ENCODE measurements at regions not wholly inside any gene's neighbourhood (a gene's known extent, or its start where the extent isn't known, plus 50 kb on each side); places are given as distances from the start of the nearest gene placed in this dataset.

GRCh38 chr6:97445407-97445806, 162.4 kb upstream of the MMS22L start:
- Histone ChIP-seq H3K4me1 (ENCODE audit: control insufficient read depth in 2 of 2, insufficient read depth in 2 of 2, low read length in 2 of 2) (no peaks in the 10 kb centered on the region), H3K27ac (ENCODE audit: low read depth, low read length) (no peak overlapping the region), H3K9me3 (ENCODE audit: control insufficient read depth in 2 of 3, low read length in 3 of 3) (no peaks in the 10 kb centered on the region), H3K27me3 (ENCODE audit: control insufficient read depth in 2 of 2, insufficient read depth in 2 of 2, low read length in 2 of 2) (no peaks in the 10 kb centered on the region), H3K36me3 (ENCODE audit: control insufficient read depth in 2 of 3, insufficient read depth in 3 of 3, low read length in 3 of 3) (no peaks in the 10 kb centered on the region), H3K4me3 (ENCODE audit: low read length) (no peak overlapping the region)
- Mint-ChIP-seq H3K4me1 (no peaks in the 10 kb centered on the region), H3K4me3 (no peak overlapping the region), H3K27me3 (peaks cover 0 to 24% (median 12%) of the 10 kb centered on the region in 5 donors), H3K36me3 (no peaks in the 10 kb centered on the region), H3K9me3 (peaks cover 0 to 4% (median 0%) of the 10 kb centered on the region in 11 donors), H3K27ac (no peak overlapping the region)
- ChIA-PET POLR2A (no interaction called here), CTCF (no interaction called here)
- intact Hi-C loops (cut with micrococcal nuclease): no loop called here
- ATAC-seq: no peak
- no peak for DNase-seq

- no peak for DNase-seq
- CTCF ChIA-PET: no interaction called here
Measured at GRCh38 chr6:97449444-97449966, 166.5 kb upstream of the MMS22L start.

GRCh38 chr6:97450087-97450486, 167.1 kb upstream of the MMS22L start:
- H3K27me3 ChIP-seq (ENCODE audit: control insufficient read depth in 2 of 2, insufficient read depth in 2 of 2, low read length in 2 of 2): no peaks in the 10 kb centered on the region
- H3K36me3 Mint-ChIP-seq: no peaks in the 10 kb centered on the region
- ATAC-seq (no peak), DNase-seq (no peak)
- no peak overlapping the region for H3K4me3 Mint-ChIP-seq
- peaks cover 0 to 6% (median 0%) of the 10 kb centered on the region in 11 donors for H3K9me3 Mint-ChIP-seq
- H3K27me3 Mint-ChIP-seq: peaks cover 0 to 24% (median 12%) of the 10 kb centered on the region in 5 donors
- ChIA-PET CTCF (no interaction called here), POLR2A (no interaction called here)
- no peak overlapping the region for H3K4me3 ChIP-seq (ENCODE audit: low read length)
- intact Hi-C loops (cut with micrococcal nuclease): no loop called here
- no peaks in the 10 kb centered on the region for H3K4me1 ChIP-seq (ENCODE audit: control insufficient read depth in 2 of 2, insufficient read depth in 2 of 2, low read length in 2 of 2)
- no peaks in the 10 kb centered on the region for H3K36me3 ChIP-seq (ENCODE audit: control insufficient read depth in 2 of 3, insufficient read depth in 3 of 3, low read length in 3 of 3)
- no peak overlapping the region for H3K27ac Mint-ChIP-seq
- no peak overlapping the region for H3K27ac ChIP-seq (ENCODE audit: low read depth, low read length)
- no peaks in the 10 kb centered on the region for H3K4me1 Mint-ChIP-seq
- H3K9me3 ChIP-seq (ENCODE audit: control insufficient read depth in 2 of 3, low read length in 3 of 3): no peaks in the 10 kb centered on the region

More at GRCh38 chr6:97449444-97449966, 166.5 kb upstream of the MMS22L start:
- Mint-ChIP-seq H3K4me1 (no peaks in the 10 kb centered on the region), H3K4me3 (no peak overlapping the region), H3K27ac (no peak overlapping the region), H3K9me3 (peaks cover 0 to 6% (median 0%) of the 10 kb centered on the region in 11 donors), H3K36me3 (no peaks in the 10 kb centered on the region), H3K27me3 (peaks cover 0 to 24% (median 12%) of the 10 kb centered on the region in 5 donors)
- H3K4me1 ChIP-seq (ENCODE audit: control insufficient read depth in 2 of 2, insufficient read depth in 2 of 2, low read length in 2 of 2): no peaks in the 10 kb centered on the region
- intact Hi-C loops (cut with micrococcal nuclease): no loop called here
- H3K4me3 ChIP-seq (ENCODE audit: low read length): no peak overlapping the region
- no peak overlapping the region for H3K27ac ChIP-seq (ENCODE audit: low read depth, low read length)
- POLR2A ChIA-PET: interaction anchor here (0.8 kb wide), 1 partner anchor 801 kb away, joined by 4 read pairs; no protein-coding TSS in a partner anchor
- H3K27me3 ChIP-seq (ENCODE audit: control insufficient read depth in 2 of 2, insufficient read depth in 2 of 2, low read length in 2 of 2): no peaks in the 10 kb centered on the region
- H3K9me3 ChIP-seq (ENCODE audit: control insufficient read depth in 2 of 3, low read length in 3 of 3): no peaks in the 10 kb centered on the region
- no peak for ATAC-seq
- no peaks in the 10 kb centered on the region for H3K36me3 ChIP-seq (ENCODE audit: control insufficient read depth in 2 of 3, insufficient read depth in 3 of 3, low read length in 3 of 3)

- H3K9me3 Mint-ChIP-seq: peaks cover 0 to 6% (median 0%) of the 10 kb centered on the region in 11 donors
- ChIA-PET POLR2A (no interaction called here), CTCF (no interaction called here)
- Histone ChIP-seq H3K36me3 (ENCODE audit: control insufficient read depth in 2 of 3, insufficient read depth in 3 of 3, low read length in 3 of 3) (no peaks in the 10 kb centered on the region), H3K4me3 (ENCODE audit: low read length) (no peak overlapping the region), H3K27ac (ENCODE audit: low read depth, low read length) (no peak overlapping the region), H3K27me3 (ENCODE audit: control insufficient read depth in 2 of 2, insufficient read depth in 2 of 2, low read length in 2 of 2) (no peaks in the 10 kb centered on the region), H3K4me1 (ENCODE audit: control insufficient read depth in 2 of 2, insufficient read depth in 2 of 2, low read length in 2 of 2) (no peaks in the 10 kb centered on the region), H3K9me3 (ENCODE audit: control insufficient read depth in 2 of 3, low read length in 3 of 3) (no peaks in the 10 kb centered on the region)
- H3K36me3 Mint-ChIP-seq: no peaks in the 10 kb centered on the region
- peaks cover 0 to 20% (median 7%) of the 10 kb centered on the region in 5 donors for H3K27me3 Mint-ChIP-seq
- DNase-seq: no peak
- H3K4me3 Mint-ChIP-seq: no peak overlapping the region
- no peak overlapping the region for H3K27ac Mint-ChIP-seq
- ATAC-seq: no peak
- intact Hi-C loops (cut with micrococcal nuclease): no loop called here
- no peaks in the 10 kb centered on the region for H3K4me1 Mint-ChIP-seq
Measured at GRCh38 chr6:97456070-97456469, 173.1 kb upstream of the MMS22L start.

GRCh38 chr6:97459535-97459934, 176.5 kb upstream of the MMS22L start:
- Mint-ChIP-seq H3K36me3 (no peaks in the 10 kb centered on the region), H3K27me3 (peaks cover 0 to 29% (median 17%) of the 10 kb centered on the region in 5 donors), H3K27ac (no peak overlapping the region), H3K9me3 (no peaks in the 10 kb centered on the region), H3K4me1 (no peaks in the 10 kb centered on the region), H3K4me3 (no peak overlapping the region)
- no peak for DNase-seq
- no peak for ATAC-seq
- no peaks in the 10 kb centered on the region for H3K36me3 ChIP-seq (ENCODE audit: control insufficient read depth in 2 of 3, insufficient read depth in 3 of 3, low read length in 3 of 3)
- H3K27ac ChIP-seq (ENCODE audit: low read depth, low read length): no peak overlapping the region
- intact Hi-C loops (cut with micrococcal nuclease): no loop called here
- no peak overlapping the region for H3K4me3 ChIP-seq (ENCODE audit: low read length)
- POLR2A ChIA-PET: no interaction called here
- CTCF ChIA-PET: no interaction called here
- no peaks in the 10 kb centered on the region for H3K9me3 ChIP-seq (ENCODE audit: control insufficient read depth in 2 of 3, low read length in 3 of 3)
- no peaks in the 10 kb centered on the region for H3K4me1 ChIP-seq (ENCODE audit: control insufficient read depth in 2 of 2, insufficient read depth in 2 of 2, low read length in 2 of 2)
- H3K27me3 ChIP-seq (ENCODE audit: control insufficient read depth in 2 of 2, insufficient read depth in 2 of 2, low read length in 2 of 2): no peaks in the 10 kb centered on the region

- no peaks in the 10 kb centered on the region for H3K36me3 Mint-ChIP-seq
- Histone ChIP-seq H3K4me3 (ENCODE audit: low read length) (no peak overlapping the region), H3K4me1 (ENCODE audit: control insufficient read depth in 2 of 2, insufficient read depth in 2 of 2, low read length in 2 of 2) (no peaks in the 10 kb centered on the region), H3K27me3 (ENCODE audit: control insufficient read depth in 2 of 2, insufficient read depth in 2 of 2, low read length in 2 of 2) (no peaks in the 10 kb centered on the region), H3K9me3 (ENCODE audit: control insufficient read depth in 2 of 3, low read length in 3 of 3) (no peaks in the 10 kb centered on the region), H3K27ac (ENCODE audit: low read depth, low read length) (no peak overlapping the region), H3K36me3 (ENCODE audit: control insufficient read depth in 2 of 3, insufficient read depth in 3 of 3, low read length in 3 of 3) (no peaks in the 10 kb centered on the region)
- no peak overlapping the region for H3K27ac Mint-ChIP-seq
- ATAC-seq: no peak
- DNase-seq: no peak
- H3K9me3 Mint-ChIP-seq: no peaks in the 10 kb centered on the region
- ChIA-PET CTCF (no interaction called here), POLR2A (no interaction called here)
- no peaks in the 10 kb centered on the region for H3K4me1 Mint-ChIP-seq
- intact Hi-C loops (cut with micrococcal nuclease): no loop called here
- peaks cover 0 to 34% (median 17%) of the 10 kb centered on the region in 5 donors for H3K27me3 Mint-ChIP-seq
- no peak overlapping the region for H3K4me3 Mint-ChIP-seq
Measured at GRCh38 chr6:97459986-97460385, 177.0 kb upstream of the MMS22L start.

GRCh38 chr6:97460394-97461080, 177.5 kb upstream of the MMS22L start:
- intact Hi-C loops (cut with micrococcal nuclease): no loop called here
- no peak for DNase-seq
- Histone ChIP-seq H3K27me3 (ENCODE audit: control insufficient read depth in 2 of 2, insufficient read depth in 2 of 2, low read length in 2 of 2) (no peaks in the 10 kb centered on the region), H3K27ac (ENCODE audit: low read depth, low read length) (no peak overlapping the region), H3K4me1 (ENCODE audit: control insufficient read depth in 2 of 2, insufficient read depth in 2 of 2, low read length in 2 of 2) (no peaks in the 10 kb centered on the region), H3K4me3 (ENCODE audit: low read length) (no peak overlapping the region), H3K9me3 (ENCODE audit: control insufficient read depth in 2 of 3, low read length in 3 of 3) (no peaks in the 10 kb centered on the region), H3K36me3 (ENCODE audit: control insufficient read depth in 2 of 3, insufficient read depth in 3 of 3, low read length in 3 of 3) (no peaks in the 10 kb centered on the region)
- H3K27me3 Mint-ChIP-seq: peaks cover 0 to 35% (median 17%) of the 10 kb centered on the region in 5 donors
- no peaks in the 10 kb centered on the region for H3K36me3 Mint-ChIP-seq
- ChIA-PET CTCF (no interaction called here), POLR2A (no interaction called here)
- H3K4me1 Mint-ChIP-seq: no peaks in the 10 kb centered on the region
- no peak overlapping the region for H3K4me3 Mint-ChIP-seq
- H3K9me3 Mint-ChIP-seq: no peaks in the 10 kb centered on the region
- ATAC-seq: no peak
- no peak overlapping the region for H3K27ac Mint-ChIP-seq
